GM06990 (cell line): ENCODE measurements at regions not wholly inside any gene's neighbourhood (a gene's known extent, or its start where the extent isn't known, plus 50 kb on each side); places are given as distances from the start of the nearest gene placed in this dataset.
"Not testable (repeated sequence)": the region's sequence is repeated elsewhere in the genome, so short reads cannot be mapped to it uniquely, and the experiment has no call there.

Source experiments
- DNase-seq: peaks from one replicate; pipeline ENCODE4 v3.0.0-alpha.2; 2011; ENCODE audit not compliant: insufficient read length; ENCODE audit errors: extremely low read depth
- H3K27me3 ChIP-seq: replicated peaks from 2 replicates; pipeline ENCODE4 v1.6.0; 2011; ENCODE audit warnings: low read length; ENCODE audit not compliant: control insufficient read depth, insufficient read depth
- H3K36me3 ChIP-seq: 2 replicates; pipeline ENCODE4 v1.5.1; 2011; ENCODE audit warnings: low read length; ENCODE audit not compliant: control insufficient read depth, insufficient read depth
- H3K4me3 ChIP-seq: replicated peaks from 2 replicates; pipeline ENCODE4 v1.5.1; 2011; ENCODE audit warnings: low read depth, mild to moderate bottlenecking, control low read depth, low read length
- TF ChIP-seq, protein P1 (sequence below): IDR thresholded peaks from 2 replicates; pipeline ENCODE4 v1.5.1; 2011; ENCODE audit warnings: low read length, control low read depth, mild to moderate bottlenecking, inconsistent platforms; ENCODE audit not compliant: insufficient read depth, poor library complexity, severe bottlenecking

GRCh38 chrX:94937491-94937890, 1263.5 kb downstream of the FAM133A start:
- DNase-seq = no peak

DNA sequence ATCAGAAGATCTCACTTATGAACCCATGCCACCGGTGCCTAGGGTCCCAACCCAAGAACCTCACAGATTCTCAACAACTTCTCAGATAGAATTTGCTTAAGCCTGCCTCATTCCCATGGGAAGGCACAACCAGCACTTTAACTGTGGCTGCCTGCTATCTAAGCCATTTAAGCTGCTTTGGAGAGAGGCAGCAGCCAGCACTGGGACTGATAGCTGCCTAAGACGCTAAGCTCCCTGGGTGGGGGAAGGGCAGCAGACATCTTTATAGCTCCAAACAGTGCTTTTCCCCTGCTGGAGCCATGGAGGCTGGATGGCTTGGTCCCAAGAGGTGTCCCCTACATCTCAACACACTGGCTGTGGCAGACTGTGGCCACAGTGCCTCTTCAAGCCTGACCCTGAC, 1268.6 kb downstream of the FAM133A start:
- Histone ChIP-seq H3K4me3 (no peak overlapping the region), H3K27me3 (no peaks in the 10 kb centered on the region), H3K36me3 (no peaks in the 10 kb centered on the region)
- no peak for DNase-seq
- TF ChIP-seq, protein P1, sequence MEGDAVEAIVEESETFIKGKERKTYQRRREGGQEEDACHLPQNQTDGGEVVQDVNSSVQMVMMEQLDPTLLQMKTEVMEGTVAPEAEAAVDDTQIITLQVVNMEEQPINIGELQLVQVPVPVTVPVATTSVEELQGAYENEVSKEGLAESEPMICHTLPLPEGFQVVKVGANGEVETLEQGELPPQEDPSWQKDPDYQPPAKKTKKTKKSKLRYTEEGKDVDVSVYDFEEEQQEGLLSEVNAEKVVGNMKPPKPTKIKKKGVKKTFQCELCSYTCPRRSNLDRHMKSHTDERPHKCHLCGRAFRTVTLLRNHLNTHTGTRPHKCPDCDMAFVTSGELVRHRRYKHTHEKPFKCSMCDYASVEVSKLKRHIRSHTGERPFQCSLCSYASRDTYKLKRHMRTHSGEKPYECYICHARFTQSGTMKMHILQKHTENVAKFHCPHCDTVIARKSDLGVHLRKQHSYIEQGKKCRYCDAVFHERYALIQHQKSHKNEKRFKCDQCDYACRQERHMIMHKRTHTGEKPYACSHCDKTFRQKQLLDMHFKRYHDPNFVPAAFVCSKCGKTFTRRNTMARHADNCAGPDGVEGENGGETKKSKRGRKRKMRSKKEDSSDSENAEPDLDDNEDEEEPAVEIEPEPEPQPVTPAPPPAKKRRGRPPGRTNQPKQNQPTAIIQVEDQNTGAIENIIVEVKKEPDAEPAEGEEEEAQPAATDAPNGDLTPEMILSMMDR = no peak

More at GRCh38 chrX:94937491-94937890, 1263.5 kb downstream of the FAM133A start:
- no peak overlapping the region for H3K4me3 ChIP-seq
- TF ChIP-seq, protein P1 = no peak
- H3K36me3 ChIP-seq = no peaks in the 10 kb centered on the region
- no peaks in the 10 kb centered on the region for H3K27me3 ChIP-seq

- DNase-seq, H3K36me3 ChIP-seq, H3K4me3 ChIP-seq, H3K27me3 ChIP-seq: not testable (repeated sequence)
Observed at GRCh38 chrX:94946137-94946536, 1272.1 kb downstream of the FAM133A start.

DNA sequence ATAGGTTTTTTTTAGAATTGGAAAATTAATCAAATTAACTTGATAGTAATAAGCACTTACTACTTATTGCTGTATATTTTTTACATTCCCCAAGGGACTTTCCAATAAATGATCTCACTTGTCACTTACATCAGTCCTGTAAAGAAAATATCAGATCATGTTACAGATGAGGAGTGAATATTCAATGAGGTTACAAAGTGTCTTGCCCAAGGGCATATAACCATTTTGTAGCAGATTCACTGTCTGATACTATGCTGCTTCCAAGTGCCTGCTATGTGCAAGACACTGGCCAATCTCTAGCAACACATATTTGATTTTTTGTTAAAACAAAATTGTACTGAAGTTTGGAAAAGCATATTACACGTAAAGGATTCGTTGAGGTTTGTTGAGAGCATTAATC, 1287.7 kb downstream of the FAM133A start:
- no peak overlapping the region for H3K4me3 ChIP-seq
- no peaks in the 10 kb centered on the region for H3K36me3 ChIP-seq
- no peaks in the 10 kb centered on the region for H3K27me3 ChIP-seq
- TF ChIP-seq, protein P1 = no peak
- DNase-seq = no peak

DNA sequence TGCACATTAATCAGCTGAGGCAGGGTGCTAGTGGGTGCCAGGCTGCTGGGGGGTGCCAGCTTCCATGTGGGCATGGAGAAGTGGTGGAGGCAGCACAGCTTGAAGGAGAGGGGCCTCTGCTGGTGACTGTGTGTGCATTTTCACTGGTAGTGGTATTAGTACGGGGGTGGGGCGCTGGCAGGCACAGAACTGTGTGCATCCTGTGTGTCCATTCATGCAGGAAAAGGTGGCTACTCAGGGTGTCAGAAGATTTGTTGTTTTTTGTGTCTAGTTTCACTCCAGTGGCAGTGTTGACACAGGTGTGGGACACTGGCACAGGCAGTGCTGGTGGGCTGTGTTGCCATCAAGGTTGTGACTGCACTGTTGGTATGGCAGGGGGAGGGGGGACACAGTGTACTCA, 1303.6 kb downstream of the FAM133A start:
- Histone ChIP-seq H3K27me3 (no peaks in the 10 kb centered on the region), H3K4me3 (no peak overlapping the region), H3K36me3 (no peaks in the 10 kb centered on the region)
- TF ChIP-seq, protein P1 = no peak
- DNase-seq = no peak

GRCh38 chrX:94977986-94978385, 1304.0 kb downstream of the FAM133A start:
- no peak for DNase-seq
- Histone ChIP-seq H3K36me3 (no peaks in the 10 kb centered on the region), H3K27me3 (no peaks in the 10 kb centered on the region), H3K4me3 (no peak overlapping the region)
- TF ChIP-seq, protein P1 = no peak
